Body of pancreas (tissue), 4 donors: ENCODE measurements at regions not wholly inside any gene's neighbourhood (a gene's known extent, or its start where the extent isn't known, plus 50 kb on each side); places are given as distances from the start of the nearest gene placed in this dataset.

ENCODE experiments used
- ATAC-seq: fragments of 150-250 bp; one replicate; pipeline ENCODE4 v1.9.1; 2016
- DNase-seq, 4 donors: peaks; one replicate each; pipeline ENCODE4 v3.0.0-alpha.2; 2019
- H3K27ac ChIP-seq, 4 donors: fragments of 200-600 bp; sonication (generic); 1 replicate in 3 of 4; 2 replicates in 1 of 4; pipeline versions ENCODE4 v1.5.1 to v1.6.1; 2016 to 2019; ENCODE audit warnings: mild to moderate bottlenecking in 1 of 4, mixed read lengths in 1 of 4, moderate library complexity in 1 of 4
- H3K27me3 ChIP-seq, 2 donors: fragments of 200-600 bp; sonication (generic); one replicate each; pipeline ENCODE4 v1.6.0; 2016; ENCODE audit warnings: mild to moderate bottlenecking in 1 of 2
- H3K36me3 ChIP-seq, 2 donors: fragments of 200-600 bp; sonication (generic); replicated peaks in 1 of 2; 2 replicates each; pipeline ENCODE4 v1.5.1; 2016; ENCODE audit warnings: low read depth in 2 of 2; ENCODE audit not compliant: insufficient read depth in 1 of 2
- H3K4me1 ChIP-seq: fragments of 200-600 bp; sonication (generic); one replicate; pipeline ENCODE4 v1.6.0; 2016
- H3K4me3 ChIP-seq, 2 donors: fragments of 200-600 bp; sonication (generic); 1 replicate in 1 of 2; 2 replicates in 1 of 2; pipeline ENCODE4 v1.5.1; 2016 to 2019
- H3K9me3 ChIP-seq, 3 donors: fragments of 200-600 bp; sonication (generic); 1 replicate in 2 of 3; 2 replicates in 1 of 3; pipeline ENCODE4 v1.5.1; 2016
- POLR2A ChIP-seq, 3 donors: fragments of 450-650 bp; IDR thresholded peaks; one replicate each; pipeline ENCODE4 v1.6.1; 2016; ENCODE audit warnings: antibody characterized with exemption in 3 of 3, mild to moderate bottlenecking in 2 of 3
- WGBS, 2 donors: methylation state at CpG; one replicate each; pipeline ENCODE4 v1.1.5; 2017; 5-methylcytosine and 5-hydroxymethylcytosine counted together
- intact Hi-C: fragments of 100-400 bp; cut with DNase I; formaldehyde crosslinking; loops from one replicate; pipeline ENCODE4 v1.15.1; 2023
- TF ChIP-seq, protein P1 (sequence below), 7 experiments: fragments of 450-650 bp in 4 of 7; fragments of 200-600 bp in 3 of 7; sonication (generic) in 3 of 7; IDR thresholded peaks; one replicate each; pipeline ENCODE4 v1.5.1; 2016 to 2019; ENCODE audit warnings: antibody characterized with exemption in 7 of 7

GRCh38 chr4:128715616-128716015, 93.9 kb upstream of the JADE1 start:
- TF ChIP-seq, protein P1, sequence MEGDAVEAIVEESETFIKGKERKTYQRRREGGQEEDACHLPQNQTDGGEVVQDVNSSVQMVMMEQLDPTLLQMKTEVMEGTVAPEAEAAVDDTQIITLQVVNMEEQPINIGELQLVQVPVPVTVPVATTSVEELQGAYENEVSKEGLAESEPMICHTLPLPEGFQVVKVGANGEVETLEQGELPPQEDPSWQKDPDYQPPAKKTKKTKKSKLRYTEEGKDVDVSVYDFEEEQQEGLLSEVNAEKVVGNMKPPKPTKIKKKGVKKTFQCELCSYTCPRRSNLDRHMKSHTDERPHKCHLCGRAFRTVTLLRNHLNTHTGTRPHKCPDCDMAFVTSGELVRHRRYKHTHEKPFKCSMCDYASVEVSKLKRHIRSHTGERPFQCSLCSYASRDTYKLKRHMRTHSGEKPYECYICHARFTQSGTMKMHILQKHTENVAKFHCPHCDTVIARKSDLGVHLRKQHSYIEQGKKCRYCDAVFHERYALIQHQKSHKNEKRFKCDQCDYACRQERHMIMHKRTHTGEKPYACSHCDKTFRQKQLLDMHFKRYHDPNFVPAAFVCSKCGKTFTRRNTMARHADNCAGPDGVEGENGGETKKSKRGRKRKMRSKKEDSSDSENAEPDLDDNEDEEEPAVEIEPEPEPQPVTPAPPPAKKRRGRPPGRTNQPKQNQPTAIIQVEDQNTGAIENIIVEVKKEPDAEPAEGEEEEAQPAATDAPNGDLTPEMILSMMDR (IDR thresholded peaks at IDR 0.05) = no peak
- TF ChIP-seq POLR2A (IDR thresholded peaks at IDR 0.05) = no peak
- no peaks in the 10 kb centered on the region for H3K9me3 ChIP-seq
- intact Hi-C loops = no loop called here
- DNase-seq (no peak), ATAC-seq (no peak)
- H3K27me3 ChIP-seq = no peaks in the 10 kb centered on the region
- 72 to 76% methylated on average over 5 of the region's 5 CpGs for WGBS, 2 donors
- no peaks in the 10 kb centered on the region for H3K36me3 ChIP-seq
- H3K27ac ChIP-seq = no peak overlapping the region
- no peaks in the 10 kb centered on the region for H3K4me1 ChIP-seq
- H3K4me3 ChIP-seq = no peak overlapping the region

GRCh38 chr4:128711361-128711760, 98.1 kb upstream of the JADE1 start:
- TF ChIP-seq POLR2A (IDR thresholded peaks at IDR 0.05) = no peak
- TF ChIP-seq, protein P1 (IDR thresholded peaks at IDR 0.05) = no peak
- 40 to 68% methylated on average over 1 of the region's 1 CpG for WGBS, 2 donors
- no peak overlapping the region for H3K4me3 ChIP-seq
- H3K27ac ChIP-seq = no peak overlapping the region
- H3K9me3 ChIP-seq = no peaks in the 10 kb centered on the region
- H3K27me3 ChIP-seq = no peaks in the 10 kb centered on the region
- ATAC-seq = no peak
- H3K4me1 ChIP-seq = peaks cover 15% of the 10 kb centered on the region
- no peak for DNase-seq
- H3K36me3 ChIP-seq = no peaks in the 10 kb centered on the region
- intact Hi-C loops = no loop called here

DNA sequence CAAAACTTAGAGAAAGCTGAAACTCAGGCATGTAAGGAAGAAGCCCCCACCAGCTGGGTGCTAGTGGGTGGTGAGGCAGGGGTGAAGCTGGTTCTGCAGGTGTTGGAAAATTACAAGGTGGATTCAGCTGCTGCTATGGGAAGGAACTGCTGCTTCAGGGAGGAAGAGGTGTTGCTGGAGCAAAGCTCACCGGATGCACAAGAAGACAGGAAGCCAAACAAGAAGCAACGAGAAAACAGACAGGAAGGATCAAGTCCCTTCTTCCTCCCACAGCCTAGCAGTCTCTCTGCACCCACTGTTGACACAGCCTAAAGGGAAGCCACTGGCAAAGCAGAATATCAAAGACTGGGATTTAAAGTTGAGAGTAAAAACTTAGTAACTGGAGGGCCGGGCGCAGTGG, 100.2 kb upstream of the JADE1 start:
- Histone ChIP-seq H3K36me3 (no peaks in the 10 kb centered on the region), H3K4me3 (no peak overlapping the region), H3K9me3 (no peaks in the 10 kb centered on the region), H3K27ac (peak overlapping the region in 1 of 4 donors; percentile 23), H3K4me1 (peaks cover 15% of the 10 kb centered on the region), H3K27me3 (no peaks in the 10 kb centered on the region)
- ATAC-seq = no peak
- TF ChIP-seq, protein P1 (IDR thresholded peaks at IDR 0.05) = no peak
- TF ChIP-seq POLR2A (IDR thresholded peaks at IDR 0.05) = no peak
- no peak for DNase-seq
- intact Hi-C loops = no loop called here
- WGBS, 2 donors = 31 to 49% methylated on average over 4 of the region's 4 CpGs

GRCh38 chr4:128707864-128708263, 101.6 kb upstream of the JADE1 start:
- no peaks in the 10 kb centered on the region for H3K27me3 ChIP-seq
- H3K9me3 ChIP-seq = no peaks in the 10 kb centered on the region
- intact Hi-C loops = no loop called here
- no peaks in the 10 kb centered on the region for H3K36me3 ChIP-seq
- H3K27ac ChIP-seq = peak overlapping the region; percentile 18 to 76 (median 40)
- TF ChIP-seq, protein P1 (IDR thresholded peaks at IDR 0.05) = no peak
- no peak for TF ChIP-seq POLR2A (IDR thresholded peaks at IDR 0.05)
- DNase-seq = peak; percentile 16 to 49 (median 40)
- no peak overlapping the region for H3K4me3 ChIP-seq
- 3 to 11% methylated on average over 6 of the region's 6 CpGs for WGBS, 2 donors
- H3K4me1 ChIP-seq = peaks cover 15% of the 10 kb centered on the region
- ATAC-seq = peak; percentile 80

- WGBS, 2 donors = 90 to 95% methylated on average over 14 of the region's 14 CpGs
- no peak overlapping the region for H3K4me3 ChIP-seq
- peaks cover 15% of the 10 kb centered on the region for H3K4me1 ChIP-seq
- intact Hi-C loops = no loop called here
- no peaks in the 10 kb centered on the region for H3K27me3 ChIP-seq
- H3K27ac ChIP-seq = no peak overlapping the region
- ATAC-seq = no peak
- no peaks in the 10 kb centered on the region for H3K36me3 ChIP-seq
- no peak for DNase-seq
- TF ChIP-seq, protein P1 (IDR thresholded peaks at IDR 0.05) = no peak
- TF ChIP-seq POLR2A (IDR thresholded peaks at IDR 0.05) = no peak
- H3K9me3 ChIP-seq = no peaks in the 10 kb centered on the region
These were observed 105.6 kb upstream of the JADE1 start for GRCh38 chr4:128703948-128704347.
